Erythroblast (primary cell): ENCODE measurements at regions not wholly inside any gene's neighbourhood (a gene's known extent, or its start where the extent isn't known, plus 50 kb on each side); places are given as distances from the start of the nearest gene placed in this dataset.

Source experiments
- GATA1 ChIP-seq: IDR thresholded peaks from 2 replicates; pipeline ENCODE4 v1.6.1; 2011; ENCODE audit warnings: low read depth, mild to moderate bottlenecking, control low read depth, low read length, moderate library complexity
- POLR2A ChIP-seq: IDR thresholded peaks from 2 replicates; pipeline ENCODE4 v1.6.1; 2011; ENCODE audit warnings: mild to moderate bottlenecking, low read length

GRCh38 chr10:58932577-58933314 lies 243.7 kb upstream of the PHYHIPL start:
- TF ChIP-seq POLR2A (no peak), GATA1 (no peak)
